ENCODE measurements at regions not wholly inside any gene's neighbourhood (a gene's known extent, or its start where the extent isn't known, plus 50 kb on each side); places are given as distances from the start of the nearest gene placed in this dataset.

DNA sequence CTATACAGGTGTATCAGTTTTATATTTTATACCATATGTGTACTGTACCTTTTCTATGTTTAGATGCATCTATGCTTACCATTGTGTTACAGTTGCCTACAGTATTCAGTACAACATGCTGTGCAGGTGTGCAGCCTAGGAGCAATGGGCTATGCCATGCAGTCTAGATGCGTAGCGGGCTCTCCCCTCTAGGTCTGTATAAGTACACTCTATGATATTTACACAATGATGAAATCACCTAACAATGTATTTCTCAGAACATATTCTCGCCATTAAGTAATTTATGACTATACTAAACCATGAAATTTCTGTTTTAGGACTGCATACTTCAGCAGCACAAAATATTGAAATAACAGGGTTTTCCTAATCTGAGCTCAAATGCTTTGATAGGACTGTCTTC lies 179.6 kb downstream of the RFC3 start:
- Histone ChIP-seq H3T11ph (ENCODE audit: low read length) (no peak overlapping the region), H2BK5ac (ENCODE audit: insufficient read length, low read length) (no peak overlapping the region), H2BK120ac (ENCODE audit: low read depth, low read length, poor library complexity, severe bottlenecking) (no peak overlapping the region), H3K23ac (ENCODE audit: insufficient read length, low read depth, low read length) (no peak overlapping the region), H2BK12ac (ENCODE audit: insufficient read length, low read depth, low read length) (no peak overlapping the region), H4K91ac (ENCODE audit: insufficient read length, low read depth, low read length) (no peak overlapping the region), H2AFZ (ENCODE audit: low read length) (no peak overlapping the region), H2BK15ac (ENCODE audit: low read depth, low read length) (no peak overlapping the region), H3K79me2 (ENCODE audit: insufficient read depth, low read length) (no peaks in the 10 kb centered on the region), H4K8ac (replicated peaks; ENCODE audit: insufficient read length, low read depth, low read length) (no peak overlapping the region), H2BK20ac (ENCODE audit: low read depth, low read length, poor library complexity, severe bottlenecking) (no peak overlapping the region), H3K9me3 (ENCODE audit: control insufficient read depth, low read depth, low read length) (no peaks in the 10 kb centered on the region), H3K14ac (ENCODE audit: insufficient read depth, low read length) (no peak overlapping the region), H4K20me1 (ENCODE audit: control insufficient read depth, insufficient read depth, insufficient read length) (peaks cover 3% of the 10 kb centered on the region), H3K56ac (ENCODE audit: insufficient read length, low read depth, low read length) (no peak overlapping the region), H3K18ac (ENCODE audit: insufficient read length, low read depth, low read length) (no peak overlapping the region), H3K4ac (ENCODE audit: low read depth, low read length) (no peak overlapping the region), H3K27ac (ENCODE audit: insufficient read length, low read depth, low read length) (no peak overlapping the region), H2AK5ac (ENCODE audit: insufficient read length, low read length) (no peak overlapping the region), H3K4me1 (ENCODE audit: insufficient read depth, low read length) (no peaks in the 10 kb centered on the region), H4K5ac (ENCODE audit: insufficient read length, low read depth, low read length) (no peak overlapping the region), H3K4me2 (ENCODE audit: insufficient read depth, insufficient read length, low read length) (no peak overlapping the region), H3K9ac (ENCODE audit: extremely low read depth, insufficient read length, low read length) (no peak overlapping the region), H3K23me2 (ENCODE audit: insufficient read length, low read depth, low read length, poor library complexity, severe bottlenecking) (no peaks in the 10 kb centered on the region), H3K79me1 (ENCODE audit: insufficient read depth, low read depth, low read length, poor library complexity, severe bottlenecking) (no peaks in the 10 kb centered on the region), H3K27me3 (ENCODE audit: insufficient read depth, low read length) (no peaks in the 10 kb centered on the region)
- no peaks in the 10 kb centered on the region for H3K36me3 Mint-ChIP-seq (ENCODE audit: insufficient read depth in 1 of 3, low read depth in 3 of 3)
- H3K4me3 Mint-ChIP-seq: no peak overlapping the region
- no peaks in the 10 kb centered on the region for H3K27me3 Mint-ChIP-seq (ENCODE audit: low read depth)
- peaks cover 5 to 8% of the 10 kb centered on the region in 2 experiments for H3K4me1 Mint-ChIP-seq
- no peak overlapping the region for H3K27ac Mint-ChIP-seq
- no peak for DNase-seq
- no peaks in the 10 kb centered on the region for H3K9me3 Mint-ChIP-seq
- TF ChIP-seq, protein P1, sequence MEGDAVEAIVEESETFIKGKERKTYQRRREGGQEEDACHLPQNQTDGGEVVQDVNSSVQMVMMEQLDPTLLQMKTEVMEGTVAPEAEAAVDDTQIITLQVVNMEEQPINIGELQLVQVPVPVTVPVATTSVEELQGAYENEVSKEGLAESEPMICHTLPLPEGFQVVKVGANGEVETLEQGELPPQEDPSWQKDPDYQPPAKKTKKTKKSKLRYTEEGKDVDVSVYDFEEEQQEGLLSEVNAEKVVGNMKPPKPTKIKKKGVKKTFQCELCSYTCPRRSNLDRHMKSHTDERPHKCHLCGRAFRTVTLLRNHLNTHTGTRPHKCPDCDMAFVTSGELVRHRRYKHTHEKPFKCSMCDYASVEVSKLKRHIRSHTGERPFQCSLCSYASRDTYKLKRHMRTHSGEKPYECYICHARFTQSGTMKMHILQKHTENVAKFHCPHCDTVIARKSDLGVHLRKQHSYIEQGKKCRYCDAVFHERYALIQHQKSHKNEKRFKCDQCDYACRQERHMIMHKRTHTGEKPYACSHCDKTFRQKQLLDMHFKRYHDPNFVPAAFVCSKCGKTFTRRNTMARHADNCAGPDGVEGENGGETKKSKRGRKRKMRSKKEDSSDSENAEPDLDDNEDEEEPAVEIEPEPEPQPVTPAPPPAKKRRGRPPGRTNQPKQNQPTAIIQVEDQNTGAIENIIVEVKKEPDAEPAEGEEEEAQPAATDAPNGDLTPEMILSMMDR (conservative IDR thresholded peaks at IDR 0.05): no peak
- WGBS (ENCODE audit: extremely low coverage, insufficient read length, low lambda C conversion rate): no CpG with 5 or more reads among the region's 3 CpGs

Data from H9 (cell line).